Keratinocyte (primary cell): ENCODE measurements at regions not wholly inside any gene's neighbourhood (a gene's known extent, or its start where the extent isn't known, plus 50 kb on each side); places are given as distances from the start of the nearest gene placed in this dataset.

Experiments used
- DNase-seq: peaks from one replicate; pipeline ENCODE4 v3.0.0-alpha.2; 2011; ENCODE audit warnings: low read depth, missing footprints, low spot score
- FAIRE-seq: peaks from 2 replicates; lab custom pipeline; 2011; peaks lifted over from hg19 to GRCh38; lab: Jason Lieb, UNC
- H2AFZ ChIP-seq: 2 replicates; pipeline ENCODE4 v1.6.0; 2012; ENCODE audit warnings: low read length, control low read depth, inconsistent platforms; ENCODE audit not compliant: control insufficient read depth
- H3K27ac ChIP-seq: 2 replicates; pipeline ENCODE4 v1.5.1; 2011; ENCODE audit warnings: low read length; ENCODE audit not compliant: control insufficient read depth, insufficient read depth
- H3K27me3 ChIP-seq: 3 replicates; pipeline ENCODE4 v1.6.0; 2011; ENCODE audit warnings: low read length; ENCODE audit not compliant: control insufficient read depth, insufficient read depth; ENCODE audit errors: extremely low read depth
- H3K36me3 ChIP-seq, 2 experiments: 2 replicates in 1 of 2; 3 replicates in 1 of 2; pipeline ENCODE4 v1.5.1; 2011; ENCODE audit warnings: low read length in 2 of 2, mild to moderate bottlenecking in 1 of 2; ENCODE audit not compliant: control insufficient read depth in 2 of 2, insufficient read depth in 2 of 2; ENCODE audit errors: extremely low read depth in 1 of 2
- H3K4me1 ChIP-seq: 3 replicates; pipeline ENCODE4 v1.5.1; 2011; ENCODE audit warnings: low read length; ENCODE audit not compliant: control insufficient read depth, insufficient read depth; ENCODE audit errors: extremely low read depth
- H3K4me2 ChIP-seq: 3 replicates; pipeline ENCODE4 v1.6.0; 2011; ENCODE audit warnings: low read depth, low read length; ENCODE audit not compliant: control insufficient read depth, insufficient read depth; ENCODE audit errors: extremely low read depth
- H3K4me3 ChIP-seq, 3 experiments: fragments of 200-600 bp in 1 of 3; sonication (generic) in 1 of 3; 2 replicates in 2 of 3; 3 replicates in 1 of 3; pipeline ENCODE4 v1.5.1; 2011 to 2016; ENCODE audit warnings: low read length in 3 of 3, mild to moderate bottlenecking in 3 of 3, control low read depth in 2 of 3, inconsistent platforms in 1 of 3, low read depth in 1 of 3, mixed read lengths in 1 of 3, mixed run types in 1 of 3, moderate library complexity in 1 of 3; ENCODE audit not compliant: control insufficient read depth in 2 of 3, insufficient read depth in 2 of 3; ENCODE audit errors: extremely low read depth in 1 of 3
- H3K79me2 ChIP-seq: 2 replicates; pipeline ENCODE4 v1.6.0; 2012; ENCODE audit warnings: low read length; ENCODE audit not compliant: control insufficient read depth, insufficient read depth
- H3K9ac ChIP-seq: 3 replicates; pipeline ENCODE4 v1.6.0; 2011; ENCODE audit warnings: low read length; ENCODE audit not compliant: control insufficient read depth, insufficient read depth; ENCODE audit errors: extremely low read depth
- H3K9me1 ChIP-seq: 3 replicates; pipeline ENCODE4 v1.6.0; 2011; ENCODE audit warnings: low read length; ENCODE audit not compliant: control insufficient read depth, insufficient read depth; ENCODE audit errors: extremely low read depth
- H3K9me3 ChIP-seq: 2 replicates; pipeline ENCODE4 v1.5.1; 2012; ENCODE audit warnings: low read depth, low read length; ENCODE audit not compliant: control insufficient read depth
- H4K20me1 ChIP-seq: 3 replicates; pipeline ENCODE4 v1.6.0; 2011; ENCODE audit warnings: low read length; ENCODE audit not compliant: control insufficient read depth, insufficient read depth; ENCODE audit errors: extremely low read depth
- EZH2 ChIP-seq: IDR thresholded peaks from one replicate; pipeline ENCODE4 v1.6.1; 2012; ENCODE audit warnings: inconsistent platforms, mild to moderate bottlenecking, low read length, moderate library complexity
- dilution Hi-C: fragments of 300-500 bp; cut with MboI; formaldehyde crosslinking; loops from one replicate; pipeline ENCODE4 v1.7.0; 2020; ENCODE audit warnings: low sequenced_read_pairs; ENCODE audit not compliant: extremely low pct_ligation_motif_present
- TF ChIP-seq, protein P1 (sequence below), 3 experiments: IDR thresholded peaks in 1 of 3; conservative IDR thresholded peaks in 1 of 3; optimal IDR thresholded peaks in 1 of 3; 2 replicates in 2 of 3; 3 replicates in 1 of 3; pipeline versions ENCODE3 to v1.5.1; 2011; ENCODE audit warnings: low read length in 3 of 3, mild to moderate bottlenecking in 3 of 3, moderate library complexity in 2 of 3, control low read depth in 1 of 3, inconsistent platforms in 1 of 3; ENCODE audit not compliant: insufficient read depth in 2 of 3; ENCODE audit errors: extremely low read depth in 1 of 3

DNA sequence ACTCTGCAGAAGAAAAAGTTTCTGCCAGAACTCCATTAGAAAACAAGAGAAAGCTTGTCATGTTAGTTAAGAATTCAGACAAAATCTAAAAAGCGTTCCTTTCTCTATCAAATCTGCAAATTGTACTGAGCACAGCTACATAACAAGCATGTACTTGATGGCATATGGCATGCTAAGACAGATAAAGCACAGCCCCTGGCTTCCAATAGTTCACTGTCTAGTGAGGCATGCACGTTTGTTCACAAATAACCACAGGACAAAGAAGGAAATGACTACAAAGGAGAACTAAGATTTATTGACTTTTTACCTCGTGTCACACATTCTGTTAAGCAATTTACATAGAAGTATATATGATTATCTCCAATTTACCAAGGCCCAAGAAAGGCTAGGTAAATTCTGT, 518.2 kb upstream of the TLE4 start:
- peak overlapping the region; percentile 50 for H3K4me2 ChIP-seq

GRCh38 chr9:79054500-79054899, 517.3 kb upstream of the TLE4 start:
- Histone ChIP-seq H3K4me2 (no peak overlapping the region), H3K27me3 (no peaks in the 10 kb centered on the region), H3K36me3 (no peaks in the 10 kb centered on the region), H3K4me3 (no peak overlapping the region), H3K4me1 (peaks cover 13% of the 10 kb centered on the region), H3K79me2 (no peaks in the 10 kb centered on the region), H3K9ac (no peak overlapping the region), H4K20me1 (no peaks in the 10 kb centered on the region), H2AFZ (no peak overlapping the region), H3K27ac (no peak overlapping the region), H3K9me1 (no peaks in the 10 kb centered on the region), H3K9me3 (no peaks in the 10 kb centered on the region)
- no peak for FAIRE-seq
- DNase-seq, result no peak
- TF ChIP-seq, protein P1, sequence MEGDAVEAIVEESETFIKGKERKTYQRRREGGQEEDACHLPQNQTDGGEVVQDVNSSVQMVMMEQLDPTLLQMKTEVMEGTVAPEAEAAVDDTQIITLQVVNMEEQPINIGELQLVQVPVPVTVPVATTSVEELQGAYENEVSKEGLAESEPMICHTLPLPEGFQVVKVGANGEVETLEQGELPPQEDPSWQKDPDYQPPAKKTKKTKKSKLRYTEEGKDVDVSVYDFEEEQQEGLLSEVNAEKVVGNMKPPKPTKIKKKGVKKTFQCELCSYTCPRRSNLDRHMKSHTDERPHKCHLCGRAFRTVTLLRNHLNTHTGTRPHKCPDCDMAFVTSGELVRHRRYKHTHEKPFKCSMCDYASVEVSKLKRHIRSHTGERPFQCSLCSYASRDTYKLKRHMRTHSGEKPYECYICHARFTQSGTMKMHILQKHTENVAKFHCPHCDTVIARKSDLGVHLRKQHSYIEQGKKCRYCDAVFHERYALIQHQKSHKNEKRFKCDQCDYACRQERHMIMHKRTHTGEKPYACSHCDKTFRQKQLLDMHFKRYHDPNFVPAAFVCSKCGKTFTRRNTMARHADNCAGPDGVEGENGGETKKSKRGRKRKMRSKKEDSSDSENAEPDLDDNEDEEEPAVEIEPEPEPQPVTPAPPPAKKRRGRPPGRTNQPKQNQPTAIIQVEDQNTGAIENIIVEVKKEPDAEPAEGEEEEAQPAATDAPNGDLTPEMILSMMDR (optimal IDR thresholded peaks at IDR 0.05 in 1 of 3, IDR thresholded peaks at IDR 0.05 in 1 of 3, conservative IDR thresholded peaks at IDR 0.05 in 1 of 3; ENCODE audit: extremely low read depth in 1 of 3, insufficient read depth in 2 of 3, low read length in 3 of 3), result no peak
- TF ChIP-seq EZH2, result no peak
- dilution Hi-C loops, result no loop called here

More for the DNA sequence above, 518.2 kb upstream of the TLE4 start:
- no peaks in the 10 kb centered on the region for H3K36me3 ChIP-seq
- no peak overlapping the region for H3K9ac ChIP-seq
- H4K20me1 ChIP-seq, result no peaks in the 10 kb centered on the region
- DNase-seq, result no peak
- no peaks in the 10 kb centered on the region for H3K9me1 ChIP-seq
- H3K4me1 ChIP-seq, result peaks cover 13% of the 10 kb centered on the region
- H3K9me3 ChIP-seq, result no peaks in the 10 kb centered on the region
- dilution Hi-C loops, result no loop called here
- TF ChIP-seq, protein P1 (optimal IDR thresholded peaks at IDR 0.05 in 1 of 3, IDR thresholded peaks at IDR 0.05 in 1 of 3, conservative IDR thresholded peaks at IDR 0.05 in 1 of 3; ENCODE audit: extremely low read depth in 1 of 3, insufficient read depth in 2 of 3, low read length in 3 of 3), result no peak
- no peak for TF ChIP-seq EZH2
- H3K79me2 ChIP-seq, result no peaks in the 10 kb centered on the region
- no peak overlapping the region for H3K27ac ChIP-seq
- no peak overlapping the region for H3K4me3 ChIP-seq
- peak overlapping the region; percentile 28 for H2AFZ ChIP-seq
- FAIRE-seq, result peak; percentile 76
- no peaks in the 10 kb centered on the region for H3K27me3 ChIP-seq
